Mesenchymal stem cell (in vitro differentiated cells and primary cell): ENCODE measurements at regions not wholly inside any gene's neighbourhood (a gene's known extent, or its start where the extent isn't known, plus 50 kb on each side); places are given as distances from the start of the nearest gene placed in this dataset.
"Not testable (repeated sequence)": the region's sequence is repeated elsewhere in the genome, so short reads cannot be mapped to it uniquely, and the experiment has no call there.

Experiments
- DNase-seq: peaks from one replicate; pipeline ENCODE4 v3.0.0-alpha.2; 2013
- H2AFZ ChIP-seq: one replicate; pipeline ENCODE4 v1.6.1; 2013; ENCODE audit warnings: low read depth, mild to moderate bottlenecking, control low read depth, inconsistent platforms, low read length, moderate library complexity
- H2AK5ac ChIP-seq: 2 replicates; pipeline ENCODE4 v1.6.1; 2013; ENCODE audit warnings: low read length, moderate library complexity, mild to moderate bottlenecking, inconsistent platforms; ENCODE audit not compliant: severe bottlenecking
- H2BK120ac ChIP-seq: one replicate; pipeline ENCODE4 v1.6.1; 2013; ENCODE audit warnings: low read depth, mild to moderate bottlenecking, inconsistent platforms, low read length, moderate library complexity
- H2BK12ac ChIP-seq, 2 experiments: one replicate each; pipeline ENCODE4 v1.6.1; 2013; ENCODE audit warnings: inconsistent platforms in 2 of 2, low read length in 2 of 2, mild to moderate bottlenecking in 2 of 2, moderate library complexity in 2 of 2, control low read depth in 1 of 2
- H2BK15ac ChIP-seq: one replicate; pipeline ENCODE4 v1.6.1; 2013; ENCODE audit warnings: mild to moderate bottlenecking, low read depth, inconsistent platforms; ENCODE audit not compliant: poor library complexity, severe bottlenecking
- H2BK5ac ChIP-seq: 2 replicates; pipeline ENCODE4 v1.6.1; 2013; ENCODE audit warnings: low read depth, mild to moderate bottlenecking, low read length, control low read depth, inconsistent platforms; ENCODE audit not compliant: poor library complexity, severe bottlenecking
- H3K14ac ChIP-seq, 2 experiments: one replicate each; pipeline ENCODE4 v1.6.1; 2013; ENCODE audit warnings: inconsistent platforms in 2 of 2, low read length in 2 of 2, control low read depth in 1 of 2, mild to moderate bottlenecking in 1 of 2, moderate library complexity in 1 of 2
- H3K18ac ChIP-seq, 2 experiments: one replicate each; pipeline ENCODE4 v1.6.1; 2013; ENCODE audit warnings: inconsistent platforms in 2 of 2, low read length in 2 of 2, control low read depth in 1 of 2, low read depth in 1 of 2, mild to moderate bottlenecking in 1 of 2
- H3K23ac ChIP-seq, 2 experiments: one replicate each; pipeline ENCODE4 v1.6.1; 2013; ENCODE audit warnings: inconsistent platforms in 2 of 2, low read length in 2 of 2, mild to moderate bottlenecking in 2 of 2, moderate library complexity in 2 of 2, control low read depth in 1 of 2
- H3K27ac ChIP-seq: 2 replicates; pipeline ENCODE4 v1.5.1; 2013; ENCODE audit warnings: mild to moderate bottlenecking, moderate library complexity, low read length, control low read depth, inconsistent platforms; ENCODE audit not compliant: poor library complexity, severe bottlenecking
- H3K27me3 ChIP-seq, 2 experiments: 2 replicates each; pipeline versions ENCODE4 v1.6.1 to v1.7.0; 2013; ENCODE audit warnings: low read length in 2 of 2, mild to moderate bottlenecking in 2 of 2, moderate library complexity in 2 of 2, control low read depth in 1 of 2, inconsistent platforms in 1 of 2; ENCODE audit not compliant: control insufficient read depth in 1 of 2, insufficient read depth in 1 of 2
- H3K36me3 ChIP-seq, 2 experiments: 2 replicates each; pipeline versions ENCODE4 v1.6.1 to v1.7.0; 2013; ENCODE audit warnings: low read length in 2 of 2, control low read depth in 1 of 2, inconsistent platforms in 1 of 2, low read depth in 1 of 2, mild to moderate bottlenecking in 1 of 2; ENCODE audit not compliant: insufficient read depth in 2 of 2, control insufficient read depth in 1 of 2
- H3K4ac ChIP-seq, 2 experiments: one replicate each; pipeline ENCODE4 v1.6.1; 2013; ENCODE audit warnings: inconsistent platforms in 2 of 2, low read length in 2 of 2, mild to moderate bottlenecking in 2 of 2, moderate library complexity in 2 of 2, control low read depth in 1 of 2, low read depth in 1 of 2
- H3K4me1 ChIP-seq: 2 replicates; pipeline ENCODE4 v1.6.1; 2013; ENCODE audit warnings: low read depth, low read length, control low read depth; ENCODE audit not compliant: control insufficient read depth, insufficient read depth
- H3K4me2 ChIP-seq: 2 replicates; pipeline ENCODE4 v1.6.1; 2013; ENCODE audit warnings: low read length, mild to moderate bottlenecking, inconsistent platforms; ENCODE audit not compliant: poor library complexity, severe bottlenecking
- H3K4me3 ChIP-seq, 2 experiments: 2 replicates each; pipeline versions ENCODE4 v1.5.1 to v1.7.0; 2013; ENCODE audit warnings: low read length in 2 of 2, mild to moderate bottlenecking in 2 of 2, control low read depth in 1 of 2, low read depth in 1 of 2; ENCODE audit not compliant: insufficient read depth in 1 of 2
- H3K79me1 ChIP-seq: replicated peaks from 2 replicates; pipeline ENCODE4 v1.6.1; 2013; ENCODE audit warnings: mild to moderate bottlenecking, control low read depth, low read length, inconsistent platforms; ENCODE audit not compliant: poor library complexity, severe bottlenecking
- H3K9ac ChIP-seq: 2 replicates; pipeline ENCODE4 v1.7.0; 2013; ENCODE audit warnings: mild to moderate bottlenecking, low read length, moderate library complexity
- H3K9me3 ChIP-seq: 2 replicates; pipeline ENCODE4 v1.7.0; 2013; ENCODE audit warnings: mild to moderate bottlenecking, low read length; ENCODE audit not compliant: control insufficient read depth
- H4K8ac ChIP-seq: one replicate; pipeline ENCODE4 v1.6.1; 2013; ENCODE audit warnings: inconsistent platforms, mild to moderate bottlenecking, low read length, moderate library complexity
- H4K91ac ChIP-seq: one replicate; pipeline ENCODE4 v1.6.1; 2013; ENCODE audit warnings: mild to moderate bottlenecking, low read length, inconsistent platforms
- WGBS: methylation state at CpG from one replicate; pipeline ENCODE4 v1.1.7; 2013; ENCODE audit warnings: mixed read lengths; 5-methylcytosine and 5-hydroxymethylcytosine counted together

DNA sequence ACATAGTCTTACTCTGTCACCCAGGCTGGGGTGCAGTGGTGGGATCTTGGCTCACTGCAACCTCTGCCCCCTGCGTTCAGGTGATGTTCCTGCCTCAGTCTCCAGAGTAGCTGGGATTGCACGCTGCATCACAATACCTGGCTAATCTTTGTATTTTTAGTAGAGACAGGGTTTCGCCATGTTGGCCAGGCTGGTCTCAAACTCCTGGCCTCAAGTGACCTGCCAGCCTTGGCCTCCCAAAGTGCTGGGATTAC, 79.0 kb downstream of the LHX9 start:
- not testable (repeated sequence) for H3K4ac ChIP-seq, DNase-seq, H3K27ac ChIP-seq, H3K9me3 ChIP-seq, H3K4me1 ChIP-seq, H4K8ac ChIP-seq, H3K27me3 ChIP-seq, H3K14ac ChIP-seq, H3K36me3 ChIP-seq, H3K4me2 ChIP-seq, H3K4me3 ChIP-seq, H2BK5ac ChIP-seq, H2AFZ ChIP-seq, H3K23ac ChIP-seq, H3K79me1 ChIP-seq, H4K91ac ChIP-seq, H2AK5ac ChIP-seq, H2BK15ac ChIP-seq, H3K9ac ChIP-seq, H3K18ac ChIP-seq, H2BK120ac ChIP-seq, H2BK12ac ChIP-seq
- 88% methylated on average over 3 of the region's 3 CpGs for WGBS

DNA sequence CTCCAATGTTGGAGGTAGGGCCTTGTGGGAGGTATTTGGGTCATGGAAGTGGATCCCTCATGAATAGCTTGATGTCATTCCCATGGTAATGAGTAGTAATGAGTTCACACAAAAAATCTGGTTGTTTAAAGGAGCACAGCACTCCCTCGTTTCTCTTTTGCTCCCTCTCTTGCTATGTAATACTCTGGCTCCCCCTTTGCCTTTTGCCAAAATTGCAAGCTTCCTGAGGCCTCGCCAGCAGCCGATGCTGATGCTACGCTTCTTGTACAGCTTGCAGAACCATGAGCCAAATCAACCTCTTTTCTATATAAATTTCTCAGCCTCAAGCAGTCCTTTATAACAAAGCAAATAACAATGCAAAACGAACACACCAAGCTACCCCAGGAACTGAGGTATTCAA, 80.9 kb downstream of the LHX9 start:
- Histone ChIP-seq H3K4me2 (no peak overlapping the region), H3K4me1 (no peaks in the 10 kb centered on the region), H4K91ac (no peak overlapping the region), H3K9me3 (no peaks in the 10 kb centered on the region), H3K9ac (no peak overlapping the region), H3K4me3 (no peak overlapping the region), H3K27me3 (no peaks in the 10 kb centered on the region), H2BK5ac (no peak overlapping the region), H2AK5ac (no peak overlapping the region), H3K79me1 (no peaks in the 10 kb centered on the region), H4K8ac (no peak overlapping the region), H3K14ac (no peak overlapping the region), H2BK120ac (no peak overlapping the region), H2BK15ac (no peak overlapping the region), H2AFZ (no peak overlapping the region), H2BK12ac (no peak overlapping the region), H3K18ac (no peak overlapping the region), H3K36me3 (no peaks in the 10 kb centered on the region), H3K27ac (no peak overlapping the region), H3K4ac (no peak overlapping the region), H3K23ac (no peak overlapping the region)
- 61% methylated on average over 5 of the region's 5 CpGs for WGBS
- DNase-seq = no peak

DNA sequence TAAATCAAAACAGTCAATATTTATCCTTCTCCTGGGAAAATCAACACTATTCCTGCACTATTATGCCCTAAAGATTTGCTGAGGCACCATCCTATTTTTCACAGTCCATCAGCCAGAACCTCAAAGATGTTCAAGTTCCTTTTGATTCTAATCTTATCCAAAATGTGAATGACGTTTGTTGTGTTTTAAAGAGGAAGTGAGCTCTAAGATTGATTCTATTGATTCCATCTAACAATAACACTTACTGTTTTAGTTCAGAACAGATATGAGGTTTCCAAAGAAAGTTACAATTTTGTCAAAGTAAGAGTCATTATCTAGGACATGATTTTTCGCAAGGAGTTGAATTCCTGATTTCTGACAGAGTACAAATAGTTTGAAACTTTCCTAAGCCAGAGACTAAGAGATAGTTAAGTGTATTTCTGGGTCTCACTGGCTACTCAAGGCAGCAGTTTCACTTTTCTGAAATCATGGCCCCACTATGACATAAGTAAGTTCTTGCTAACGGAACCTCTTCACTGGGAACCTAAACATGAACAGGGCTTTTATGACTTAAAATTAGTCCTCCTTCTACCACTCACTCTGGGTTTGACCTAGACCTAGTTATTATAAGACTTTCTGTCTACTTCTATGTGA, 84.7 kb downstream of the LHX9 start:
- Histone ChIP-seq H2BK15ac (no peak overlapping the region), H3K18ac (no peak overlapping the region), H3K27ac (no peak overlapping the region), H3K9me3 (no peaks in the 10 kb centered on the region), H3K23ac (no peak overlapping the region), H2AFZ (no peak overlapping the region), H2AK5ac (no peak overlapping the region), H3K14ac (no peak overlapping the region), H3K4me1 (no peaks in the 10 kb centered on the region), H4K8ac (no peak overlapping the region), H2BK5ac (no peak overlapping the region), H3K79me1 (no peaks in the 10 kb centered on the region), H3K4me3 (no peak overlapping the region), H3K4ac (no peak overlapping the region), H3K4me2 (no peak overlapping the region), H3K27me3 (no peaks in the 10 kb centered on the region), H3K9ac (no peak overlapping the region), H4K91ac (no peak overlapping the region), H2BK120ac (no peak overlapping the region), H2BK12ac (no peak overlapping the region), H3K36me3 (no peaks in the 10 kb centered on the region)
- WGBS = 93% methylated on average over 1 of the region's 3 CpGs
- DNase-seq = peak; percentile 6

DNA sequence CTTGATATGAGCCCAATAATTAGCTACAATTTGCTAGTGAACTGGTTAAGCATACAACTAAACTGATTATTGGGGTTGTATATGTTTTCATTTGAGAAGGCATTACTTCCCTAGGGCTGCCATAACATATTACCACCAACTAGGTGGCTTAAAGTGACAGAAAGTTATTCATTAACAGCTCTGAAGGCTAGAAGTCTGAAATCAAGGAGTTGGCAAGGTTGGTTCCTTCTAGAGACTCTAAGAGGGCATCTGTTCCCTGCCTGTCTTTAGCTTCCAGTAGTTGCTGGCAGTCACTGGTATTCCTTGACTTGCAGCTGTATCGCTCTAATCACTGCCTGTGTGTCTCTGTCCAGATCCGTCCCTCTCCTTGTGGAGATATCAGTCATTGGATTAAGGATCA, 86.3 kb downstream of the LHX9 start:
- no peak overlapping the region for H3K18ac ChIP-seq
- H3K4me3 ChIP-seq = no peak overlapping the region
- H2BK12ac ChIP-seq = no peak overlapping the region
- no peak overlapping the region for H2AK5ac ChIP-seq
- H4K91ac ChIP-seq = no peak overlapping the region
- no peak overlapping the region for H2BK15ac ChIP-seq
- H3K4me1 ChIP-seq = no peaks in the 10 kb centered on the region
- H3K14ac ChIP-seq = no peak overlapping the region
- 93% methylated on average over 2 of the region's 2 CpGs for WGBS
- no peaks in the 10 kb centered on the region for H3K27me3 ChIP-seq
- no peak overlapping the region for H3K23ac ChIP-seq
- H3K4ac ChIP-seq = no peak overlapping the region
- H3K9me3 ChIP-seq = no peaks in the 10 kb centered on the region
- H2AFZ ChIP-seq = no peak overlapping the region
- H3K36me3 ChIP-seq = no peaks in the 10 kb centered on the region
- H2BK5ac ChIP-seq = no peak overlapping the region
- no peak overlapping the region for H4K8ac ChIP-seq
- DNase-seq = no peak
- no peak overlapping the region for H3K27ac ChIP-seq
- H2BK120ac ChIP-seq = no peak overlapping the region
- H3K9ac ChIP-seq = no peak overlapping the region
- no peak overlapping the region for H3K4me2 ChIP-seq
- no peaks in the 10 kb centered on the region for H3K79me1 ChIP-seq
